Calu3 (cell line): ENCODE measurements at regions not wholly inside any gene's neighbourhood (a gene's known extent, or its start where the extent isn't known, plus 50 kb on each side); places are given as distances from the start of the nearest gene placed in this dataset.

Experiments used
- BruUV-seq: library from RNA; stranded (reverse); fragments of 400-500 nt; replicated peaks from 2 replicates; lab custom pipeline; 2021; lab: Mats Ljungman, UMichigan
- CTCF ChIA-PET: fragments of 300-600 bp; sonication (Branson Sonifier 250); formaldehyde crosslinking; loops from one replicate; lab custom pipeline; 2022; ENCODE audit warnings: antibody characterized with exemption; lab: Charles Lee
- DNase-seq: peaks from one replicate; pipeline ENCODE4 v3.0.0; 2022
- H3K27ac Mint-ChIP-seq: one replicate; pipeline ENCODE4 v1.8.0; 2022; ENCODE audit warnings: mixed read lengths; ENCODE audit not compliant: unreplicated experiment
- H3K27me3 Mint-ChIP-seq: one replicate; pipeline ENCODE4 v1.8.0; 2022; ENCODE audit warnings: mixed read lengths; ENCODE audit not compliant: unreplicated experiment
- H3K36me3 Mint-ChIP-seq: one replicate; pipeline ENCODE4 v1.8.0; 2022; ENCODE audit warnings: mild to moderate bottlenecking, moderate library complexity, mixed read lengths; ENCODE audit not compliant: insufficient read depth, unreplicated experiment
- H3K4me1 Mint-ChIP-seq: one replicate; pipeline ENCODE4 v1.8.0; 2022; ENCODE audit warnings: mild to moderate bottlenecking, low read depth, mixed read lengths; ENCODE audit not compliant: unreplicated experiment
- H3K4me3 Mint-ChIP-seq: one replicate; pipeline ENCODE4 v1.8.0; 2022; ENCODE audit warnings: mild to moderate bottlenecking, low read depth, moderate library complexity, mixed read lengths; ENCODE audit not compliant: unreplicated experiment
- H3K9me3 Mint-ChIP-seq: one replicate; pipeline ENCODE4 v1.8.0; 2022; ENCODE audit warnings: low read depth, mixed read lengths; ENCODE audit not compliant: unreplicated experiment
- CTCF ChIP-seq: fragments of 200-600 bp; IDR thresholded peaks from one replicate; pipeline ENCODE4 v1.8.0; 2022; ENCODE audit warnings: antibody characterized with exemption; ENCODE audit not compliant: unreplicated experiment
- intact Hi-C: fragments of 100-400 bp; cut with micrococcal nuclease; formaldehyde crosslinking; loops from one replicate; pipeline ENCODE4 v1.10.0; 2022; ENCODE audit not compliant: unreplicated experiment

GRCh38 chr3:83971666-83972065 lies 987.1 kb upstream of the CADM2 start:
- no peaks in the 10 kb centered on the region for H3K9me3 Mint-ChIP-seq
- H3K4me1 Mint-ChIP-seq = no peaks in the 10 kb centered on the region
- CTCF ChIA-PET = no interaction called here
- intact Hi-C loops = no loop called here
- no peaks in the 10 kb centered on the region for H3K27me3 Mint-ChIP-seq
- no peak for TF ChIP-seq CTCF
- no peak for DNase-seq
- peak overlapping the region; percentile 59 for H3K4me3 Mint-ChIP-seq
- no peak overlapping the region for H3K27ac Mint-ChIP-seq
- BruUV-seq = no TSS peak
- no peaks in the 10 kb centered on the region for H3K36me3 Mint-ChIP-seq

- no peaks in the 10 kb centered on the region for H3K4me1 Mint-ChIP-seq
- BruUV-seq = no TSS peak
- TF ChIP-seq CTCF = no peak
- peaks cover 8% of the 10 kb centered on the region for H3K9me3 Mint-ChIP-seq
- H3K36me3 Mint-ChIP-seq = no peaks in the 10 kb centered on the region
- DNase-seq = no peak
- no peak overlapping the region for H3K27ac Mint-ChIP-seq
- H3K27me3 Mint-ChIP-seq = no peaks in the 10 kb centered on the region
- no peak overlapping the region for H3K4me3 Mint-ChIP-seq
- CTCF ChIA-PET = no interaction called here
- intact Hi-C loops = no loop called here
Observed at GRCh38 chr3:84008623-84009022, 950.2 kb upstream of the CADM2 start.

- CTCF ChIA-PET = no interaction called here
- no peak for TF ChIP-seq CTCF
- intact Hi-C loops = no loop called here
- Mint-ChIP-seq H3K27me3 (no peaks in the 10 kb centered on the region), H3K4me3 (no peak overlapping the region), H3K9me3 (peaks cover 3% of the 10 kb centered on the region), H3K27ac (no peak overlapping the region), H3K36me3 (no peaks in the 10 kb centered on the region), H3K4me1 (no peaks in the 10 kb centered on the region)
- BruUV-seq = no TSS peak
- DNase-seq = no peak
Observed at GRCh38 chr3:84023842-84024241, 934.9 kb upstream of the CADM2 start.

- BruUV-seq = no TSS peak
- H3K4me1 Mint-ChIP-seq = no peaks in the 10 kb centered on the region
- intact Hi-C loops = no loop called here
- no peaks in the 10 kb centered on the region for H3K27me3 Mint-ChIP-seq
- peaks cover 9% of the 10 kb centered on the region for H3K9me3 Mint-ChIP-seq
- no peak for TF ChIP-seq CTCF
- no peak for DNase-seq
- H3K27ac Mint-ChIP-seq = no peak overlapping the region
- H3K36me3 Mint-ChIP-seq = no peaks in the 10 kb centered on the region
- CTCF ChIA-PET = no interaction called here
- no peak overlapping the region for H3K4me3 Mint-ChIP-seq
Observed at GRCh38 chr3:84039099-84039498, 919.7 kb upstream of the CADM2 start.
